Lower lobe of right lung (tissue), 2 donors: ENCODE measurements at regions not wholly inside any gene's neighbourhood (a gene's known extent, or its start where the extent isn't known, plus 50 kb on each side); places are given as distances from the start of the nearest gene placed in this dataset.

ENCODE experiments used
- ATAC-seq, 2 donors: fragments of 200-7000 bp; cut with Tn5 transposase; one replicate each; pipeline ENCODE4 v1.9.1; 2020 to 2022; ENCODE audit warnings: mild to moderate bottlenecking in 2 of 2, moderate library complexity in 2 of 2
- DNase-seq: peaks from one replicate; pipeline ENCODE4 v3.0.0-alpha.2; 2020
- H3K27ac ChIP-seq: fragments of 200-600 bp; one replicate; pipeline ENCODE4 v1.8.0; 2022
- H3K27me3 ChIP-seq: fragments of 200-600 bp; one replicate; pipeline ENCODE4 v1.8.0; 2022; ENCODE audit warnings: low read depth
- H3K36me3 ChIP-seq: fragments of 200-600 bp; one replicate; pipeline ENCODE4 v1.8.0; 2022; ENCODE audit warnings: mild to moderate bottlenecking
- H3K4me1 ChIP-seq: fragments of 200-600 bp; one replicate; pipeline ENCODE4 v1.8.0; 2022
- H3K4me3 ChIP-seq: fragments of 200-600 bp; one replicate; pipeline ENCODE4 v1.8.0; 2022; ENCODE audit warnings: mild to moderate bottlenecking
- H3K9me3 ChIP-seq: fragments of 200-600 bp; one replicate; pipeline ENCODE4 v1.8.0; 2022
- CTCF ChIP-seq: fragments of 200-600 bp; IDR thresholded peaks from one replicate; pipeline ENCODE4 v1.8.0; 2022; ENCODE audit warnings: antibody characterized with exemption, mild to moderate bottlenecking
- intact Hi-C: fragments of 100-400 bp; cut with DNase I; formaldehyde crosslinking; loops from one replicate; pipeline ENCODE4 v1.11.0; 2022
- donor health status: DM: no; HTN: yes; CAD: no; lungs with severe emphysema.

- ATAC-seq = no peak
- intact Hi-C loops = no loop called here
These were observed 547.4 kb downstream of the LTN1 start for GRCh38 chr21:28445141-28445830.

GRCh38 chr21:28444557-28444956, 548.1 kb downstream of the LTN1 start:
- Histone ChIP-seq H3K4me1 (peaks cover 4% of the 10 kb centered on the region), H3K36me3 (no peaks in the 10 kb centered on the region), H3K4me3 (no peak overlapping the region), H3K9me3 (no peaks in the 10 kb centered on the region), H3K27ac (no peak overlapping the region), H3K27me3 (no peaks in the 10 kb centered on the region)
- no peak for ATAC-seq
- DNase-seq = no peak
- intact Hi-C loops = no loop called here
- no peak for TF ChIP-seq CTCF

More at GRCh38 chr21:28445141-28445830, 547.4 kb downstream of the LTN1 start:
- no peak for TF ChIP-seq CTCF
- H3K9me3 ChIP-seq = no peaks in the 10 kb centered on the region
- no peak overlapping the region for H3K27ac ChIP-seq
- H3K4me1 ChIP-seq = no peaks in the 10 kb centered on the region
- H3K27me3 ChIP-seq = no peaks in the 10 kb centered on the region
- no peak overlapping the region for H3K4me3 ChIP-seq
- DNase-seq = no peak
- no peaks in the 10 kb centered on the region for H3K36me3 ChIP-seq

- Histone ChIP-seq H3K9me3 (no peaks in the 10 kb centered on the region), H3K4me3 (no peak overlapping the region), H3K27me3 (no peaks in the 10 kb centered on the region), H3K36me3 (no peaks in the 10 kb centered on the region), H3K27ac (no peak overlapping the region), H3K4me1 (peaks cover 4% of the 10 kb centered on the region)
- intact Hi-C loops = no loop called here
- ATAC-seq (no peak), DNase-seq (no peak)
- no peak for TF ChIP-seq CTCF
These were observed 548.6 kb downstream of the LTN1 start for GRCh38 chr21:28444111-28444510.

DNA sequence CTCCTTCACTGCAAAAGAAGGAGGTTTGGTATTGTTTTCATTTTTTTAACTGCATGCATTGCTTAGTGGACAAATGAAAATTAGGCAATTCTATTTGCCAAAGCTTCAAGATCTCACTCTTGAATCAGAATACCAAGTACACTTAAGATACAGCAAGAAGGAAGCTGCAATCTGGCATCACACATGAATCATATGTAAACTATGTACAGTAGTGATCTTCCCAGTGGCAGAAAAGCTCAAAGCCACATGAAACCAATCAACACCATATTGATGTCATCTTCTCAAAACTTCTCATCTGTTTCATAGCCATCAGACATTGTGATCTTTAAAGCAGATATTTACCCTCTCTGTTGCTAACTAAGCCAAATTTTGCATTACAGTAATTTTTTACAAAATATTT, 550.1 kb downstream of the LTN1 start:
- no peak overlapping the region for H3K27ac ChIP-seq
- intact Hi-C loops = no loop called here
- no peaks in the 10 kb centered on the region for H3K27me3 ChIP-seq
- ATAC-seq = no peak
- H3K9me3 ChIP-seq = no peaks in the 10 kb centered on the region
- no peaks in the 10 kb centered on the region for H3K36me3 ChIP-seq
- TF ChIP-seq CTCF = no peak
- no peak for DNase-seq
- no peak overlapping the region for H3K4me3 ChIP-seq
- H3K4me1 ChIP-seq = peaks cover 4% of the 10 kb centered on the region

DNA sequence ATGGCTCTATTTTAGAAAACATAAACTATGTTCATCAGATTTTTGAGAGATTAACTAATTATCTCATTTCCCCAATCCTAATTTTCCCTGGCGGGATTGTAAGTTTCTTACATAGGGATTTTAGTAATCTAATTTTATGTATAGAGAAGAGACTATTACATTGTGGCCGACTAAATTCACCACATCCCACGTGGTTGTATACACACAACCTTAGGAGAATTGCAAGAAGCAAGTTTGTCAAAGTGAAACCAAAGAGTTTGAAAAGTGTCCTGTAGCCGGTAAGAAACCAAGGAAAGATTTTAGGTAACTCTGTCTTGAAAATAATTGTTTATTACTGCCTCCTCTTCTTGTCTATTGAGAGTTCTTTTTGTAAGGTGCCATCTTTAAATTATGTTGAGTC, 550.6 kb downstream of the LTN1 start:
- DNase-seq (no peak), ATAC-seq (no peak)
- Histone ChIP-seq H3K9me3 (no peaks in the 10 kb centered on the region), H3K4me1 (peaks cover 4% of the 10 kb centered on the region), H3K4me3 (no peak overlapping the region), H3K27me3 (no peaks in the 10 kb centered on the region), H3K36me3 (no peaks in the 10 kb centered on the region), H3K27ac (no peak overlapping the region)
- intact Hi-C loops = no loop called here
- no peak for TF ChIP-seq CTCF
